ENCODE measurements at regions not wholly inside any gene's neighbourhood (a gene's known extent, or its start where the extent isn't known, plus 50 kb on each side); places are given as distances from the start of the nearest gene placed in this dataset.
"Not testable (repeated sequence)": the region's sequence is repeated elsewhere in the genome, so short reads cannot be mapped to it uniquely, and the experiment has no call there.

DNA sequence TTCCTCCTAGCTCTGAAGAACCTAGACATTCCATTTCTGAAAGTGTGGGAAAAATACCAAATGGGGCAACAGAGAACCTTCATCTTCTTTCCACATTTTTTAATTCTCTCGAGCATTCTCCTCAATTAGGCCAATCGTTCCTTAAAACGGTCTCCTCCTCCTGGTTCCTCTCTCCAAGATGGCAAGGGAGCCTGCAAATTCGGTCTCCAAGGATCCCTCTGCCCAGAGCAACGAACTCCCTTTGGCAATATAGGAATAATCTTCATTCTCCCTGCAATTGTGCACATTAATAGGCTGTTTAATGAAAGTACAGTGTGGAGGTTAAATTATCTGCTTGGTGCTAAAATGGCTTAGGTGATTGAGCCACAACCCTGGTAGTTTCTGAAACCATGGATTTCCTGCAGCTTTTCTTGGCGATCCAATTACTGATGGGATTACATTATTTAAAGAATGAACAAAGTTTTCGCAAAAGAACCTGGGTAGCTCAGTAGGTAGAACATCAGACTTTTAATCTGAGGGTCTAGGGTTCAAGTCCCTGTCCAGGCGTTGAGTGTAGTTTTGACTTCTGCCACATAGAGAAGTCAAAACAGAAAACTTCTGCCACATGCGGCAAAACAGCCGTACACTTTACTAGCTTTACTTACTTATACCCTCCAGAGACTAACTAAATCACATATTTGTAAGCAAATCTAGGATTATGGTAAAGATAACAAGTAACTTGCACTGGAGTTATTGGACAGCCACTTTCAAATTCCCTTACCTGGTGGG is 102.9 kb upstream of the ZNF184 start:
- DNase-seq, result no peak

DNA sequence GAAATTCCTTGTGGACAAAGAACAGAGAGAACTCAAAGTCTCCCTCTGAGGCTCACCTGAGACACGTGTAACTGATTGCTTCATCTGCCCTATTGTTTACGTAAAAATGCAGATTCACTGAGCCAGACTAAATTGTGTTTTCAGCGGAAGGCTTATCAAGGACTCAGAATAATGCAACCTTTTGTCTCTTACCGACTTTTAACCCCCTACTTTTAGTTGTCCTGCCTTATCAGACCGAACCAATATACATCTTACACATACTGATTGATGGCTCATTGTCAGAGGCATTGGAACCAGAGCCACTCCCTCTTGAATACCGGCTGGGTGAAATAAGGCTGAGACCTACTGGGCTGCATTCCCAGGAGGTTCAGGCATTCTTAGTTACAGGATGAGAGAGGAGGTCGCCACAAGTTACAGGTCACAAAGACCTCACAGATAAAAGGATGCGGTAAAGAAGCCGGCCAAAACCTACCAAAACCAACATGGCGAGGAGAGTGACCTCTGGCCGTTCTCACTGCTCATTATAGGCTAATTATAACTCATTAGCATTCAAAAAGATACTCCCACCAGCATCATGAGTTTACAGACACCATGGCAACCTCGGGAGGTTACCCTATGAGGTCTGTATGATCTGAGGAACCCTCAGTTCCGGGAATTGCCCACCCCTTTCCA is 95.5 kb upstream of the ZNF184 start:
- no peak for DNase-seq

DNA sequence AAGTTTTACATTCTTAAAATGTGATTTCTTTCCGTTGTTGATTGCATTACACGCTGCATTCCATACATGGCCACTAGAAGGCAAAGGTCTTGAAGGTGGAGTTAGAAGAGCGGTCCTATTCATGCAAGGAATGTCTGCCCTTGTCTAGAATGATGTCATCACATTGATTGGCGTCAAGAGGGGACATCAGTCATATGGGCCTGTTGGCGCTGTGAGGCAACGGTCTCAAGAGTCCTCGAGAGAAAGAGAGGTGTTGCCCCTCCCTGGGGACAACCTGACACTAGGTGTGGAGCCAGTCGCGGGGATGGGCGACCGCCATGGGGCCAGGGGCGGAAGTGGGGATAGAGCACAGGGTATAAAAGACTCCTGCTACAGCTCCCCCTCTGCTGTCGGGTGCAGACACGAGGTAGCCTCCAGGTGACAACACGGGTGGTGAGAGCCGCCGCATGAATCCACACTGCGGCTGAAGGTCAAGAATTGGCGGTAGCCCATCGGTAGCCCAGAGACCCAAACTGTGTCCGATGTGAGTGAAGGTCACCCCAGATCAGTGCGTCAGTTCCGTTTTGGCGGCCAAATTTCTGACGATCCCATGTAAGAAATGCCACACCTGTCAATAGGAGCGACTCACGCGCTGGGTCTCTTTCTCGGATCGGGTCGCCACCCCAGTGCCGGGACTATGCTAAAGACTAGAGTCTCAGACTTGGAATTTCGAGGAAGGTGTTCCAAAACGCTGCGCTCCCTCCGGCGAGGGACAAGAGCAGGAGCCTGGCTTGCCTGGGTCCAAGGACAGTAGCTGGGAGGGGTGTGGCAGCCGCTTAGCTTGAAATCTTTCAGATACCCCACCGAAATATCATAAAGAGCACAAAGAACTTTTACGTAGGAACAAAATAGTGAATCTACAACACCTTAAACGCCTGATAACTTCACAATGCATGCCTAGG is 93.2 kb upstream of the ZNF184 start:
- DNase-seq, result no peak

DNA sequence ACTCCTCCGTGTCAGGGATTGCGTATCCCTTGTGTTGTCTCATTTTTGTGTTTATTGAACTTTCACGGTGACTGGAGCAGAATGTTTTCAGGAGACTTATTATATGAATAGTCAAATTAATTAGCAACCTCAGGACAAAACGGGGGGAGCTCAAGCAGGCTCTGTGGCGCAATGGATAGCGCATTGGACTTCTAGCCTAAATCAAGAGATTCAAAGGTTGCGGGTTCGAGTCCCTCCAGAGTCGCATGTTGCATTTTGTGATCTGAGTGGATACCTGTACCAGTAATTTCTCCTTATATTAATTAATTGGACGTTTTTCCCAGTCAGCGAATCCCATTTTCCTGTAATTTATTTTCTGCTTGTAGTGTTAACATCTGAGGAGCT is 89.1 kb upstream of the ZNF184 start:
- no peak for DNase-seq

DNA sequence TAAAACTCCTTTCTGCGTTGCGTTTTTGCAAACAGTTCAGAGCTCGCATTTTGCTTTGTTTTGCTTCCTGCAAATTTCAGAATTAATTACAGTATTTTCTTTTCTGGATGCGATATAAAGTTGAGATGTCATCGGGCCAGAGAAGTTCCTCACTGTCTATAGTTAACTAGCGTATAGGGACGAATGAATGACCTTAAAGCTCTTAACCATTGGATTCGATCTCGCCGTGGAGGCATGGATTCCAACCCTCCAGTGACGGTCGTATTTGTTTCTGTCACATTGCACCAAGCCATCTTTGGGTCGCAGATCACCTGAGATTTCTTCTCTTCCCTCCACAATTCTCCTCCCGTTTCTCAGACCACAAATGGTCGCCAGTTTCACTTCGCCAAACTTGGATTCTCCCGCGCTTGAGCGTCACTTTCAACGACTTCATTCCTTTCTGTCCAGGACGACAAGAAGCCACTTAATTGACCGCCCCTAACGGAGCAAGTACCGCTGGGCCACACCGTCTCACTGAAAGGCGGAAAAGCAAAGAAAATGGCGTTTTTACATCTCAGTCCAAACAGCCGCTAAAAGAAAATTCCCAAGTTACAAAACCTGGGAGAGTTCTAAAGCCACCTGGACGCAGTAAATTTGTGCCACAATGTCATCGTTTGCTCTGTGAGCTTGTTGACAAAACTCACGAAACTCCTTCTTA is 85.3 kb upstream of the ZNF184 start:
- no peak for DNase-seq

DNA sequence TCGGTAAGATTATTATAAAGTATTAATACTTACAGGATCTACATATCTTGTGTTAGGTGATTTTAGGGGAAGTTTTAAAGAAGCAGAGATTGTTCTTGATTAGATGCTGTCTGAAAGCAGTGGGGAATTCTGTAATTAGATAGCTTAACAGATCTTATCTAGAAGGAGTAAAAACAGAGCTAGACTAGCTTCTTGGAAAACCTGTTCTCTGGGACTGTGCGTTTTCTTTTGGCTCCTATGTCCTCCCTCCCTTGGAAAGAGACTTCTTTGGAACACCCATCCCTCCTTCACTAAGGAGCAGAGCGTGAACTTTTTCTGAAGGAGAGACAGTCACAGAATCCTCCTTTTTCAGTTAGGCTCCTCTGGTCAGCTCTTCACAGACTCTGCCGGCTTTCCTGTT is 83.5 kb upstream of the ZNF184 start:
- no peak for DNase-seq

DNA sequence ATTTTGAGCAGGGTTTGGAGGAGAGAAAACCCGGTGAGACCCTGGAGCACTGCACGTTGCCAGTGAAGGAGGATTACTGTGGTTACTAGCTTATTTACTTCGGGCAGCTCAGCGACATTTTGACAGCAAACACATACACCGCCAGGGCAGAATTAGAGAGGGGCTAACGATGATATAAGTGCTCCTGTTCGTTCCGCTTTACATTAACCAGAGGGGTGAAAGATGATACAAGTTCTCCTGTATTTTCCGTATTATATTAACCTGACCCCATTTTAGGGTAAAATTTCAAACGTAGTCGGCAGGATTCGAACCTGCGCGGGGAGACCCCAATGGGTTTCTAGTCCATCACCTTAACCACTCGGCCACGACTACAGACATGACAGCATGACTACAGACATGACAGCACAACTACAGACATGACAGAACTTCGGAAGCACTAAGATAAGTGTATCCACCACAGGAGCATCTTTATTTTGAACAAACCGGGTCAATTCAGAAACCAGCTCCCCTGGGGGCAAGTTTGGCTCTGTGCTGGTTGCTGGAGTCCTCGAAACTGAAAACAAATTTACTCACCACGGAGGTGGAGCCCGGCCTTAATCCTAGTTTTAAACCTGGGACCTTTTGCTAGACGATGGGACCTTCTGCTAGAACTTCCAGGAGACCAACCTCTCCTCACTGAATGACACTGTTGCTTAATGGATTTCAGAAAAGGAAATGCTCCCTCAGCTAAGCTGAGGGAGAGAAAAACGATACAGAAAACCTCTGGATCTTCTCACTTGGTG is 80.4 kb upstream of the ZNF184 start:
- no peak for DNase-seq

DNA sequence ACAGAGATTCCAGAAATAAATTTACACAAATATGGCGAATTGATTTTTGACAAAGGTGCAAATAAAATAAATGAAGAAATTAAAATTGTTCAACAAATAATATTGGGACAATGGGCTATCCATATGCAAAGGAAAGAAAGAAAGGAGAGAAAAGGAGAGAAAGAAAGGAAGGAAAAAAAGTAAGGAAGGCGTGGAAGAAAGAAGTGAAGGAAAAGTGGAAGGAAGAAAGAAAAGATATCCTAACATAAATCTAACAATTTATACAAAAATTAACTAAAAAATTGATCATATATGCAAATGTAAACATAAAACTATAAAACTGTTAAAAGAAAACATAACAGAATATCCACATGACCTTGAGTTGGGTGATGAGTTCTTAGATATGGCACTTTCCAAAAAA is 78.7 kb upstream of the ZNF184 start:
- no peak for DNase-seq

DNA sequence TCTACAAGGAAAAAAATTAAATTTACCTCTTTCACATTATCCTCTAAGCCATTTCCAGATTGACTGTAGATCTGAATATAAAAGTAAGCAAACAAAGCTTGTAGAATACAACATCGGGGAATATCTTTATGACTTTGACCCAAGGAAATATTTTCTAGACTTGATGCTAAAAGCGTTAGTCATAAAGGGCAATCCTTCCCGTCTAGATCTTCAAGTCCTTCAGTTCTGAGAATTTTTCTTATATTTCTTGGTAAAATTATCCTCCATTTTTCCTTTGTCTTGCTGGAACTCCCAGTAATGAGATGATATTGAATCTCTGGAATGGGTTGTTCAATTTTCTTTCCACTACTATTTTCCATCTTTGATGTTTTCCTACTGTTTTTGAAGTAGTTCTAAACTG is 77.8 kb upstream of the ZNF184 start:
- no peak for DNase-seq

DNA sequence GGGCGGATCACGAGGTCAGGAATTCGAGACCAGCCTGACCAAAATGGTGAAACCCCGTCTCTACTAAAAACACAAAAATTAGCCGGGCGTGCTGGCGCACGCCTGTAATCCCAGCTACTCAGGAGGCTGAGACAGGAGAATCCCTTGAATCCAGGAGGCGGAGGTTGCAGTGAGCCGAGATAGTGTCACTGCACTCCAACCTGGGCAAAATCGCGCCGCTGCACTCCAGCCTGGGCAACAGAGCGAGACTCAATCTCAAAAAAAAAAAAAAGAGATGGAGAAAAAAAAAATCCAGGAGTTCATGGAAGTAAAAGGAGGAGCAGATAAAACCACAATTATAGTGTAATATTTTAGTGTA is 76.3 kb upstream of the ZNF184 start:
- DNase-seq, result not testable (repeated sequence)

DNA sequence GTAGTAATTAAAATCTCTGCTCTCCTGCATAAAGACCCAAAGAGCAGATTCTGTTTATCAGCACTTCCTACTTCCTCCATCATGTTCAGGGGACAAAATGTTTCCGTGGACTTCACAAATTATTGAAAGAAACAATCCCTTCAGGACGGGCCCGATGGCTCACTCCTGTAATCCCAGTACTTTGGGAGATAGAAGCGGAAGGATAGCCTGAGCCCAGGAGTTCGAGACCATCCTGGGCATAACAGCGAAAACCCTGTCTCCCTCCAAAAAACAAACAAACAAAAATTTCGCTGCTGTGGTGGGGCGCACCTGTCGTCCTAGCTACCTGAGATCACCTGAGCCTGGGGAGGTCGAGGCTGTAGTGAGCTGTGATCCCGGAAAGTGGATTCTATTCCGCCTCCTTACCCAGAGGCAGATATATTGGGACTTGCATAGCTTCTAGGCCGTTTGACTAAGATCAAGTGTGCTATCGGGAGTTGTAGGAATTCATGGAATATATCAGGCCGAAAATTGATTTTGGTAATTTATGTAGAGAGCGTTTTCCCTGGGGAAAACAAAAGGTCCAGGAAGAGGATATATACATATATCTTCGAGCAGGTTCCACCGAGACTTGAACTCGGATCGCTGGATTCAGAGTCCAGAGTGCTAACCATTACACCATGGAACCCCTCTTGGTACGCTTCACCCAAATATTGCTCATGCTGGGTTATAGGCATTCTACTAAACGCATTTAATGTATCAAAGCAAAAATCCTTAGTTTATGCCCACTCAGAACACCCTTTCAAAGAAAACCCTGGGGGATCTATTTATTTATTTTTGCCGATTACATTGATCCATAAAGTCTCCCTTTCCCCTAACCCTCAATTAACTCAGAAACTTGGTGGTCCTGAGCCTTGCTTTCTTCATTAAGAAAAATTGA is 74.5 kb upstream of the ZNF184 start:
- no peak for DNase-seq

DNA sequence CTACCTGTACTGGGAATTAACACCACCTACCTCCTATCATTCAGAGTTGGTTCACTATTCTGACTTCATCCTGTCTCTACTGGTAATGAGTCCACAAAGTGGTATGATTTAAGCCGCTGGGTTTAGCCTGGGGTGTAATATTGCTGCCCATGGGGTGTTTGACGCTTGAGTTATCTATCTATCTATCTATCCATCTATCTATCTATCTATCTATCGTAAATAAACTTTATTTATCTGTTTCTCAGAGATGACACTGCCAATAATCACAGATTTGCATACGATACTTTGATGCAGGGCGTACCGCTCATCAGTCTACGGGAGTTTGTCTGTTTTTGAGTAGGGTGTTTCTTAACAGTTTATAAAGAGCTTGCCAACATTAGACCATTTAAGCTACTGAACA is 73.6 kb upstream of the ZNF184 start:
- DNase-seq, result no peak

DNA sequence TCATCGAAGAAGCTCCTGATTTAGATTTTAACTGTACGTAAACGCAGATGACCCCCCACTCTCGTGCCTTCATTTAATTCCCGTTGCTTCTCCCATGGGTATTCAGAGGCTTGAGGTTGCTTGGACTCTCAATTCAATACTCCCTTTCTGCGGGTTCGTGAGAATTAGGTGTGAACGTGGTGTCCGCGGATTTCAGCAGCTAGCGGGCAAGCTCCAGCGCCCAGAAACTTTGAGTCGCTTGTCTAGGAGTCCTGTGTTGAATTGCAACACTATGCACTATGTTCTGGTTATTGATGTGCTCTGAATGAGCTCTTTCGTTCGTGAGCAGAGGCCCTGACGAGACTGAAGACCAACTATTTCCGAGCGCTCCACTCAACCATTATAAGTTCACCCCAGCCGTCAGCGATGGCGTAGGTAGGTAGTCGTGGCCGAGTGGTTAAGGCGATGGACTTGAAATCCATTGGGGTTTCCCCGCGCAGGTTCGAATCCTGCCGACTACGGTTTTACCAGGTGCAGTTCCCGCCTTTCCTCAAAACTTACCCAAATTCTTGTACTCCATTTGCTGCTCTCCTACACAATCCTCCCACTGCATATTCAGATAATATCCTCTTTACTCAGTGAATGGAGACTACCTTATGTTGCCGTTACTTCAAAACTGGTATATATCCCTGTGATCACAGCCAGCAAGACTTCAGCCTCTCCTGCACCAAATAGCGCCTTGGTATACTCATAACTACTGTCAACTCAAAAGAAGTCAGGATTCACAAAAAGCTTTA is 72.6 kb upstream of the ZNF184 start:
- DNase-seq, result no peak

DNA sequence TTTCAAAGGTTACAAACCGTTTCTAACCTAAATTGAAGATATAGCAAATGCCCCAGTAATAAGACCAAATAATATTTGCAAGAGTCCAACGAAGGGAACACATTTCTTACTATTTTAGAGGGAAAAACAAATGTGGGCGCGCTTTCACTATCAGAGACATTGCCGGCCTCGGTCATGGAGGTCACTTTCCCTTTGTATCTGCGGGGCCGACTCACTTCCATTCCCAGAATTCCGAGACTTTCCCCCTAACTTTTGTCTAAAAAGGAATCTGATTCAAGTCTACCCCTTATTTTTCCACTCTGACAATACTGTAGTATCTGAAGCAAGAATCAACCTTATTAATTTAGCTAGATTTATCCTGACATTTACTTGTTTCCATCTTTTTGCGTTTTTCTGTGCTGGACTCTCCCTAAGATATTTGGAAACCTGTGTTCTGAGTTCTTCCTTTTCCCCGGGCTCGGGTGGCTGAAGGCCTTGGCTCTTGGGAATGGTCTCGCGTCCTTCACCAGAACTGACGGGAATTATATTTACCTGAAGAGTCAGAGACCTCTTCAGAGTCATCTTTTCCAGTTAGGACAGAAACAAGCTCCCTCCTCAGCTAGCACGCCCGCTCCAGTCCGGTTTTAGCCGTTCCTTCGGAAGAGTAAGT is 71.8 kb upstream of the ZNF184 start:
- no peak for DNase-seq

DNA sequence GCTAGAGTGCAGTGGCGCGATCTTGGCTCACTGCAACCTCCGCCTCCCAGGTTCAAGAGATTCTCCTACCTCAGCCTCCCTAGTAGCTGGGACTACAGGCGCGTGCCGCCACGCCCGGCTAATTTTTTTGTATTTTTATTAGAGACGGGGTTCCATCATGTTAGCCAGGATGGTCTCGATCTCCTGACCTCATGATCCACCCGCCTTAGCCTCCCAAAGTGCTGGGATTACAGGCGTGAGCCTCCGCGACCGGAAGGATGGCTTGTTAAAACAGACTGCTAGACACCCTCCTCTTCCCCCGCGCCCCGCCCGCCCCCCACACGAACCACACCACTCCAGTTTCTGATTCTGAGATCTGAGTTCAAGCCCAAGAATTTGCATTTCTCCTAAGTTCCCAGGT is 71.2 kb upstream of the ZNF184 start:
- not testable (repeated sequence) for DNase-seq

DNA sequence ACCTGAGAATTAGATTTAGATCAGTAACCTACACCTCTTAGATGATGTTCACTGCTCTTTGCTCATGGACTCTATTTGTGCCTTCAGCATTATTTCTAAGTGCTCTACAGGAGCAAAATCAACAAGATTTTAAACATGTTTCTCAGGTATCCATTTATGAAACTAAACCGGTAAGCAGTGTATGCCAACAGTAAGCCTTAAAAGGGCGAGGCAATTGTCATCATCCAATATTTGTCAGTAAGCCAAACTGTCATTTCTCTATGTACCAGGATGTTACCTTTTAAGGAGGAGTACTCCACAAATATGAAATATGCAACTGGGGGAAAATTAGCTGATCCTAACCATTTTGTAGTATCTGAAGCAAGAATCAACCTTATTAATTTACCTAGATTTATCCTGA is 69.6 kb upstream of the ZNF184 start:
- no peak for DNase-seq

DNA sequence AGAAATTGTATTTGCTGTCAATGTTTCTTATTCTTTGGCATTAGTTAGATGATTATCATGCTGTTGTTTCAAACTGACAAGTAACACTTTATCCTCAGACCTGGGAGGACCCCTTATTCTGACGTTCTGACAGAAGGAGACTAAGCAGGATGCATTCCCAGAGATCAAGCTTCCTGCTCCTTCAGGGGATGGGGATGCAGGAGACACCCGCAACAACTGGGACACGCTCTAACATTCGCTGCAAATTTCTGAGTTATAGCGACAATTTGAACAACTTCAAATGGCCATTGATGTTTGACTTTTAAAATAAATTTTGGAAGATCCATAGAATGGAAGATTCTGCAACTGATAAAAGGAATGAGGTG is 69.0 kb upstream of the ZNF184 start:
- no peak for DNase-seq

DNA sequence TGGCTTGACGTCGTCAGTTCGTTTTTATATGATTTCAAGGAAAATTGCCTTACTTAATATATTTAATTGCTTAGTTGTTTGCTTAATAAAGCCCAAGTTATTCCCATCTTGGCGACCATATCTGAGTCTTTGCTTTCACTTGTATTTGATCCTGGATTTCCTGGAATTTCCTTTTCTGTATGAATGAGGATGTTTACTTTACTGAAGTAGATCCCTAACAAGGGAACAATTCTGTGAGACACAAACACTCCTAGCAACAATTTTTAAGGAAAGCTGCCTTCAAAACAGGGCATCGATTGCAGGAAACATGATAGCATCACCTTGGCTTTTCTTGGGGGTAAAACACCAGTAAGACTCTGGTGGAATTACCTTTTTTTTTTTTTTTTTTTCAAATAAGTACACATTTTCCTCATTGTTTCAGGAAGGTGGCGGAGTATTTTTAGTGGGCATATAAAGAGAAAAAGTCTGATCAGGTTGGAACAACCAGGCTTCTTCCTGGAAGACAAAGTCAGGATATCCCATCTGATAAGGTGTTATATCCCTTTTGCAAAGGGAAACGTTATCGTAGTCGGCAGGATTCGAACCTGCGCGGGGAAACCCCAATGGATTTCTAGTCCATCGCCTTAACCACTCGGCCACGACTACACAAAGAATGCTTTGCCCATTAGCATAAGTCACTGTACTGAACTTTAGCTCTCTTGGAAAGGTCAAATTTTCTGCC is 68.5 kb upstream of the ZNF184 start:
- DNase-seq, result no peak

DNA sequence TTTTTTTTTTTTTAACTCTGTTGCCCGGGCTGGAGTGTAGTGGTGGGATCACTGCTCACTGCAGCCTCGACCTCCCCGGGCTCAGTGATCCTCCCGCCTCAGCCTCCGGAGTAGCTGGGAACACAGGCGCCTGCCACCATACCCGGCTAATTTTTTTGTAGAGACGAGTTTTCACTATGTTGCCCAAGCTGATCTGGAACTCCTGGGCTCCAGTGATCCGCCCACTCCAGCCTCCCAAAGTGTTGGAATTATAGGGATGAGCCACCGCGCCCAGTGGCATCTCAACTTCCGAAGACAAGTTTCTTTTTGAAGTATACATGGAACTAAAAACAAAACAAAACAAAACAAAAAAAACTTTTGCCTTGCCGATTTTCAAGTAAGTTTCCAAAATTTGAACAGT is 66.6 kb upstream of the ZNF184 start:
- no peak for DNase-seq

Measured in NK-92 treated with Interleukin-12 subunit alpha and Interleukin-12 subunit beta, amount 100 ng/mL, for 24 hours (cell line).